Keratinocyte (primary cell): ENCODE measurements at regions not wholly inside any gene's neighbourhood (a gene's known extent, or its start where the extent isn't known, plus 50 kb on each side); places are given as distances from the start of the nearest gene placed in this dataset.
"Not testable (repeated sequence)": the region's sequence is repeated elsewhere in the genome, so short reads cannot be mapped to it uniquely, and the experiment has no call there.

Experiments
- DNase-seq: peaks from one replicate; pipeline ENCODE4 v3.0.0-alpha.2; 2011; ENCODE audit warnings: low read depth, missing footprints, low spot score
- FAIRE-seq: peaks from 2 replicates; lab custom pipeline; 2011; peaks lifted over from hg19 to GRCh38; lab: Jason Lieb, UNC
- H2AFZ ChIP-seq: 2 replicates; pipeline ENCODE4 v1.6.0; 2012; ENCODE audit warnings: low read length, control low read depth, inconsistent platforms; ENCODE audit not compliant: control insufficient read depth
- H3K27ac ChIP-seq: 2 replicates; pipeline ENCODE4 v1.5.1; 2011; ENCODE audit warnings: low read length; ENCODE audit not compliant: control insufficient read depth, insufficient read depth
- H3K27me3 ChIP-seq: 3 replicates; pipeline ENCODE4 v1.6.0; 2011; ENCODE audit warnings: low read length; ENCODE audit not compliant: control insufficient read depth, insufficient read depth; ENCODE audit errors: extremely low read depth
- H3K36me3 ChIP-seq, 2 experiments: 2 replicates in 1 of 2; 3 replicates in 1 of 2; pipeline ENCODE4 v1.5.1; 2011; ENCODE audit warnings: low read length in 2 of 2, mild to moderate bottlenecking in 1 of 2; ENCODE audit not compliant: control insufficient read depth in 2 of 2, insufficient read depth in 2 of 2; ENCODE audit errors: extremely low read depth in 1 of 2
- H3K4me1 ChIP-seq: 3 replicates; pipeline ENCODE4 v1.5.1; 2011; ENCODE audit warnings: low read length; ENCODE audit not compliant: control insufficient read depth, insufficient read depth; ENCODE audit errors: extremely low read depth
- H3K4me2 ChIP-seq: 3 replicates; pipeline ENCODE4 v1.6.0; 2011; ENCODE audit warnings: low read depth, low read length; ENCODE audit not compliant: control insufficient read depth, insufficient read depth; ENCODE audit errors: extremely low read depth
- H3K4me3 ChIP-seq, 3 experiments: fragments of 200-600 bp in 1 of 3; sonication (generic) in 1 of 3; 2 replicates in 2 of 3; 3 replicates in 1 of 3; pipeline ENCODE4 v1.5.1; 2011 to 2016; ENCODE audit warnings: low read length in 3 of 3, mild to moderate bottlenecking in 3 of 3, control low read depth in 2 of 3, inconsistent platforms in 1 of 3, low read depth in 1 of 3, mixed read lengths in 1 of 3, mixed run types in 1 of 3, moderate library complexity in 1 of 3; ENCODE audit not compliant: control insufficient read depth in 2 of 3, insufficient read depth in 2 of 3; ENCODE audit errors: extremely low read depth in 1 of 3
- H3K79me2 ChIP-seq: 2 replicates; pipeline ENCODE4 v1.6.0; 2012; ENCODE audit warnings: low read length; ENCODE audit not compliant: control insufficient read depth, insufficient read depth
- H3K9ac ChIP-seq: 3 replicates; pipeline ENCODE4 v1.6.0; 2011; ENCODE audit warnings: low read length; ENCODE audit not compliant: control insufficient read depth, insufficient read depth; ENCODE audit errors: extremely low read depth
- H3K9me1 ChIP-seq: 3 replicates; pipeline ENCODE4 v1.6.0; 2011; ENCODE audit warnings: low read length; ENCODE audit not compliant: control insufficient read depth, insufficient read depth; ENCODE audit errors: extremely low read depth
- H3K9me3 ChIP-seq: 2 replicates; pipeline ENCODE4 v1.5.1; 2012; ENCODE audit warnings: low read depth, low read length; ENCODE audit not compliant: control insufficient read depth
- H4K20me1 ChIP-seq: 3 replicates; pipeline ENCODE4 v1.6.0; 2011; ENCODE audit warnings: low read length; ENCODE audit not compliant: control insufficient read depth, insufficient read depth; ENCODE audit errors: extremely low read depth
- CTCF ChIP-seq, 3 experiments: IDR thresholded peaks in 1 of 3; conservative IDR thresholded peaks in 1 of 3; optimal IDR thresholded peaks in 1 of 3; 2 replicates in 2 of 3; 3 replicates in 1 of 3; pipeline versions ENCODE3 to v1.5.1; 2011; ENCODE audit warnings: low read length in 3 of 3, mild to moderate bottlenecking in 3 of 3, moderate library complexity in 2 of 3, control low read depth in 1 of 3, inconsistent platforms in 1 of 3; ENCODE audit not compliant: insufficient read depth in 2 of 3; ENCODE audit errors: extremely low read depth in 1 of 3
- EZH2 ChIP-seq: IDR thresholded peaks from one replicate; pipeline ENCODE4 v1.6.1; 2012; ENCODE audit warnings: inconsistent platforms, mild to moderate bottlenecking, low read length, moderate library complexity
- dilution Hi-C: fragments of 300-500 bp; cut with MboI; formaldehyde crosslinking; loops from one replicate; pipeline ENCODE4 v1.7.0; 2020; ENCODE audit warnings: low sequenced_read_pairs; ENCODE audit not compliant: extremely low pct_ligation_motif_present

DNA sequence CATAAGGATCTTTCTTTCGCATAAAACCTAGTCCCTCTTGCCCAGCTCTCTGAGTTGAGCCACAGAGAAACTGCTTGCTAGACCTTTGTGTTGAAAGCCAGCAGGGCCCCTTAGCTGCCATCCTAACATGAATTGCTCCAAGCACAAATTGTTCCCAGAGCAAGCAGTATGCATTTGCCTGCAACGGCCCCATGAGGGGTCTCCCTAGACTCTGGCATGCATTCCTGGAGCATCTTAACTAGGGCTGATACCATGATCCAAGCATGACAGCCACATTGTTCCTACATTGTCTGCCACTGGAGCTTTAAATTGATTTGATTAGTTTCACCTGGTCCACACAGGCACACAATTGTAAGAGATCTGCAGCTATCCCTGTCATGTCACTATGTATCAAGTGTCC is 428.1 kb downstream of the TAFA4 start:
- FAIRE-seq: no peak
- H3K4me2 ChIP-seq: no peak overlapping the region
- dilution Hi-C loops: no loop called here
- no peaks in the 10 kb centered on the region for H3K9me1 ChIP-seq
- no peak for DNase-seq
- no peaks in the 10 kb centered on the region for H3K27me3 ChIP-seq
- no peaks in the 10 kb centered on the region for H3K9me3 ChIP-seq
- no peaks in the 10 kb centered on the region for H3K36me3 ChIP-seq
- no peak overlapping the region for H2AFZ ChIP-seq
- no peak overlapping the region for H3K4me3 ChIP-seq
- H4K20me1 ChIP-seq: no peaks in the 10 kb centered on the region
- TF ChIP-seq CTCF (optimal IDR thresholded peaks at IDR 0.05 in 1 of 3, IDR thresholded peaks at IDR 0.05 in 1 of 3, conservative IDR thresholded peaks at IDR 0.05 in 1 of 3; ENCODE audit: extremely low read depth in 1 of 3, insufficient read depth in 2 of 3, low read length in 3 of 3): no peak
- TF ChIP-seq EZH2: no peak
- H3K4me1 ChIP-seq: no peaks in the 10 kb centered on the region
- H3K79me2 ChIP-seq: no peaks in the 10 kb centered on the region
- H3K27ac ChIP-seq: no peak overlapping the region
- H3K9ac ChIP-seq: no peak overlapping the region

- FAIRE-seq, H3K79me2 ChIP-seq, DNase-seq, H3K9me3 ChIP-seq, H3K9me1 ChIP-seq, H3K4me3 ChIP-seq, H3K4me1 ChIP-seq, H4K20me1 ChIP-seq, H3K36me3 ChIP-seq, H3K9ac ChIP-seq, dilution Hi-C loops, H3K27ac ChIP-seq, H3K4me2 ChIP-seq, H2AFZ ChIP-seq, H3K27me3 ChIP-seq: not testable (repeated sequence)
Measured at GRCh38 chr3:68485845-68486244, 446.5 kb downstream of the TAFA4 start.

DNA sequence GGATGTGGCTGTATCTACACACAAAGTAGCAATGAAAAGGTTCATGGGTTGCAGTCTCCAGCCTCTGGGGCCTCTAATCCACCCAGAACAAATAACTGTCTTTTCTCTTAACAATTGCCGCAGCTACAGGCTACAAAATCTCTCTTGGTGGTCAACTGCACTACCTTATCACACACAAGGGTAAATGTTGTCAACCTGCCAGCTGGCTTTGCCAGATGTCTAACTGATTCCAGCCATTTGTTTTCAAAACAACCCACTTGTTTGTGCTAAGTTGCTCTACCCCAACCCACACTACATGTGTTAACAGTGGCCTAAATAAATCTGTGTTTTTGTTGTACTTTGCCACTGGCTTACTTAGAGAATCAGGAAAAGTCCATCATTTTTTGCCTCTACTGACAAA is 447.3 kb downstream of the TAFA4 start:
- Histone ChIP-seq H3K4me3 (no peak overlapping the region), H3K27me3 (no peaks in the 10 kb centered on the region), H2AFZ (no peak overlapping the region), H4K20me1 (no peaks in the 10 kb centered on the region), H3K27ac (no peak overlapping the region), H3K79me2 (no peaks in the 10 kb centered on the region), H3K9me3 (no peaks in the 10 kb centered on the region), H3K4me2 (no peak overlapping the region), H3K9me1 (no peaks in the 10 kb centered on the region), H3K4me1 (no peaks in the 10 kb centered on the region), H3K9ac (no peak overlapping the region), H3K36me3 (no peaks in the 10 kb centered on the region)
- dilution Hi-C loops: no loop called here
- TF ChIP-seq EZH2: no peak
- TF ChIP-seq CTCF (optimal IDR thresholded peaks at IDR 0.05 in 1 of 3, IDR thresholded peaks at IDR 0.05 in 1 of 3, conservative IDR thresholded peaks at IDR 0.05 in 1 of 3; ENCODE audit: extremely low read depth in 1 of 3, insufficient read depth in 2 of 3, low read length in 3 of 3): no peak
- FAIRE-seq: no peak
- DNase-seq: no peak
